ENCODE measurements at regions not wholly inside any gene's neighbourhood (a gene's known extent, or its start where the extent isn't known, plus 50 kb on each side); places are given as distances from the start of the nearest gene placed in this dataset.

- H2AFZ ChIP-seq (ENCODE audit: low read depth, low read length, severe bottlenecking) = no peak overlapping the region
- no peak overlapping the region for H3K9ac ChIP-seq (ENCODE audit: low read length)
- no peak overlapping the region for H3K4me3 ChIP-seq (ENCODE audit: insufficient read depth, low read length, poor library complexity, severe bottlenecking)
- no peaks in the 10 kb centered on the region for H3K36me3 ChIP-seq (ENCODE audit: low read length)
- no peaks in the 10 kb centered on the region for H3K79me2 ChIP-seq (ENCODE audit: insufficient read depth, low read length)
- no peaks in the 10 kb centered on the region for H3K9me2 ChIP-seq (replicated peaks; ENCODE audit: insufficient read depth, low read length)
- no peak overlapping the region for H3K4me2 ChIP-seq (ENCODE audit: low read depth, low read length, poor library complexity, severe bottlenecking)
- no peaks in the 10 kb centered on the region for H3K27me3 ChIP-seq (ENCODE audit: low read length)
- H4K20me1 ChIP-seq (ENCODE audit: low read depth, low read length) = no peaks in the 10 kb centered on the region
- H3K9me3 ChIP-seq (ENCODE audit: insufficient read depth, low read length) = no peaks in the 10 kb centered on the region
- no peaks in the 10 kb centered on the region for H3F3A ChIP-seq (ENCODE audit: insufficient read depth)
- H3K27ac ChIP-seq (ENCODE audit: low read depth, low read length) = no peak overlapping the region
- TF ChIP-seq CTCF (IDR thresholded peaks at IDR 0.05; ENCODE audit: insufficient read depth, low read length, poor library complexity, severe bottlenecking) = no peak
- no peak for TF ChIP-seq EZH2phosphoT487 (conservative IDR thresholded peaks at IDR 0.05; ENCODE audit: low read length)
These were observed 84.7 kb upstream of the ZP4 start for GRCh38 chr1:237975376-237975775.

- Histone ChIP-seq H3K79me2 (ENCODE audit: insufficient read depth, low read length) (no peaks in the 10 kb centered on the region), H3K4me3 (ENCODE audit: insufficient read depth, low read length, poor library complexity, severe bottlenecking) (no peak overlapping the region), H3K9ac (ENCODE audit: low read length) (no peak overlapping the region), H3K36me3 (ENCODE audit: low read length) (no peaks in the 10 kb centered on the region), H3F3A (ENCODE audit: insufficient read depth) (no peaks in the 10 kb centered on the region), H2AFZ (ENCODE audit: low read depth, low read length, severe bottlenecking) (no peak overlapping the region), H3K4me2 (ENCODE audit: low read depth, low read length, poor library complexity, severe bottlenecking) (no peak overlapping the region), H3K27me3 (ENCODE audit: low read length) (no peaks in the 10 kb centered on the region), H3K9me2 (replicated peaks; ENCODE audit: insufficient read depth, low read length) (no peaks in the 10 kb centered on the region), H3K27ac (ENCODE audit: low read depth, low read length) (no peak overlapping the region), H4K20me1 (ENCODE audit: low read depth, low read length) (no peaks in the 10 kb centered on the region), H3K9me3 (ENCODE audit: insufficient read depth, low read length) (no peaks in the 10 kb centered on the region)
- TF ChIP-seq CTCF (IDR thresholded peaks at IDR 0.05; ENCODE audit: insufficient read depth, low read length, poor library complexity, severe bottlenecking) (no peak), EZH2phosphoT487 (conservative IDR thresholded peaks at IDR 0.05; ENCODE audit: low read length) (no peak)
These were observed 81.5 kb upstream of the ZP4 start for GRCh38 chr1:237972186-237972585.

- H4K20me1 ChIP-seq (ENCODE audit: low read depth, low read length) = no peaks in the 10 kb centered on the region
- no peaks in the 10 kb centered on the region for H3K9me3 ChIP-seq (ENCODE audit: insufficient read depth, low read length)
- H3F3A ChIP-seq (ENCODE audit: insufficient read depth) = no peaks in the 10 kb centered on the region
- no peaks in the 10 kb centered on the region for H3K27me3 ChIP-seq (ENCODE audit: low read length)
- H3K4me2 ChIP-seq (ENCODE audit: low read depth, low read length, poor library complexity, severe bottlenecking) = no peak overlapping the region
- no peak for TF ChIP-seq CTCF (IDR thresholded peaks at IDR 0.05; ENCODE audit: insufficient read depth, low read length, poor library complexity, severe bottlenecking)
- TF ChIP-seq EZH2phosphoT487 (conservative IDR thresholded peaks at IDR 0.05; ENCODE audit: low read length) = no peak
- no peak overlapping the region for H3K9ac ChIP-seq (ENCODE audit: low read length)
- H3K79me2 ChIP-seq (ENCODE audit: insufficient read depth, low read length) = no peaks in the 10 kb centered on the region
- no peaks in the 10 kb centered on the region for H3K36me3 ChIP-seq (ENCODE audit: low read length)
- H2AFZ ChIP-seq (ENCODE audit: low read depth, low read length, severe bottlenecking) = no peak overlapping the region
- H3K9me2 ChIP-seq (replicated peaks; ENCODE audit: insufficient read depth, low read length) = no peaks in the 10 kb centered on the region
- no peak overlapping the region for H3K27ac ChIP-seq (ENCODE audit: low read depth, low read length)
- no peak overlapping the region for H3K4me3 ChIP-seq (ENCODE audit: insufficient read depth, low read length, poor library complexity, severe bottlenecking)
These were observed 72.3 kb upstream of the ZP4 start for GRCh38 chr1:237962985-237963384.

GRCh38 chr1:237961754-237962153 lies 71.0 kb upstream of the ZP4 start:
- no peaks in the 10 kb centered on the region for H3K36me3 ChIP-seq (ENCODE audit: low read length)
- H3K9me3 ChIP-seq (ENCODE audit: insufficient read depth, low read length) = no peaks in the 10 kb centered on the region
- no peak overlapping the region for H3K4me2 ChIP-seq (ENCODE audit: low read depth, low read length, poor library complexity, severe bottlenecking)
- H3K9ac ChIP-seq (ENCODE audit: low read length) = no peak overlapping the region
- TF ChIP-seq EZH2phosphoT487 (conservative IDR thresholded peaks at IDR 0.05; ENCODE audit: low read length) (no peak), CTCF (IDR thresholded peaks at IDR 0.05; ENCODE audit: insufficient read depth, low read length, poor library complexity, severe bottlenecking) (no peak)
- no peak overlapping the region for H3K27ac ChIP-seq (ENCODE audit: low read depth, low read length)
- no peaks in the 10 kb centered on the region for H3F3A ChIP-seq (ENCODE audit: insufficient read depth)
- no peaks in the 10 kb centered on the region for H4K20me1 ChIP-seq (ENCODE audit: low read depth, low read length)
- no peaks in the 10 kb centered on the region for H3K27me3 ChIP-seq (ENCODE audit: low read length)
- H2AFZ ChIP-seq (ENCODE audit: low read depth, low read length, severe bottlenecking) = no peak overlapping the region
- H3K4me3 ChIP-seq (ENCODE audit: insufficient read depth, low read length, poor library complexity, severe bottlenecking) = no peak overlapping the region
- H3K9me2 ChIP-seq (replicated peaks; ENCODE audit: insufficient read depth, low read length) = no peaks in the 10 kb centered on the region
- no peaks in the 10 kb centered on the region for H3K79me2 ChIP-seq (ENCODE audit: insufficient read depth, low read length)
